HG03575 (cell line): ENCODE measurements at regions not wholly inside any gene's neighbourhood (a gene's known extent, or its start where the extent isn't known, plus 50 kb on each side); places are given as distances from the start of the nearest gene placed in this dataset.
A peak's percentile ranks its signal among the peaks of the same experiment; 100 is the strongest.
"Not testable (repeated sequence)": the region's sequence is repeated elsewhere in the genome, so short reads cannot be mapped to it uniquely, and the experiment has no call there.

Experiments
- ATAC-seq: cut with Tn5 transposase; IDR thresholded peaks from one replicate; pipeline ENCODE4 v1.9.1; 2021; ENCODE audit not compliant: unreplicated experiment, insufficient number of reproducible peaks, low FRiP score; ENCODE audit errors: extremely low read depth

- ATAC-seq: not testable (repeated sequence)
Observed at GRCh38 chr1:176396604-176397395, 66.2 kb upstream of the PAPPA2 start.

GRCh38 chr1:176391621-176392020 is 71.4 kb upstream of the PAPPA2 start:
- no peak for ATAC-seq

- no peak for ATAC-seq
Observed at GRCh38 chr1:176384841-176385240, 78.1 kb upstream of the PAPPA2 start.

- no peak for ATAC-seq
Observed at GRCh38 chr1:176382163-176382562, 80.8 kb upstream of the PAPPA2 start.

GRCh38 chr1:176379626-176380339 is 83.2 kb upstream of the PAPPA2 start:
- no peak for ATAC-seq

GRCh38 chr1:176374967-176375569 is 87.9 kb upstream of the PAPPA2 start:
- ATAC-seq: peak; percentile 79

- ATAC-seq: no peak
Observed at GRCh38 chr1:176364236-176364905, 98.6 kb upstream of the PAPPA2 start.

- ATAC-seq: not testable (repeated sequence)
Observed at GRCh38 chr1:176349135-176349715, 113.8 kb upstream of the PAPPA2 start.

GRCh38 chr1:176341656-176342055 is 121.3 kb upstream of the PAPPA2 start:
- ATAC-seq: no peak

GRCh38 chr1:176338877-176339276 is 124.1 kb upstream of the PAPPA2 start:
- ATAC-seq: no peak

- no peak for ATAC-seq
Observed at GRCh38 chr1:176330782-176331181, 123.7 kb upstream of the COP1 start.

- no peak for ATAC-seq
Observed at GRCh38 chr1:176325664-176326063, 118.6 kb upstream of the COP1 start.

GRCh38 chr1:176323472-176323871 is 116.4 kb upstream of the COP1 start:
- ATAC-seq: no peak

- no peak for ATAC-seq
Observed at GRCh38 chr1:176315519-176316220, 108.6 kb upstream of the COP1 start.

- not testable (repeated sequence) for ATAC-seq
Observed at GRCh38 chr1:176296602-176297001, 89.5 kb upstream of the COP1 start.

GRCh38 chr1:176285996-176286395 is 78.9 kb upstream of the COP1 start:
- ATAC-seq: no peak

GRCh38 chr1:176271572-176271971 is 64.5 kb upstream of the COP1 start:
- ATAC-seq: no peak
